Activated CD8-positive, alpha-beta T cell treated with anti-CD3 and anti-CD28 coated beads, Interleukin-2, amount 10 ng/mL, durations not matched to agents 7 days and 5 days (primary cell): ENCODE measurements at regions not wholly inside any gene's neighbourhood (a gene's known extent, or its start where the extent isn't known, plus 50 kb on each side); places are given as distances from the start of the nearest gene placed in this dataset.

Experiments used
- ATAC-seq: fragments of 150-1000 bp; cut with Tn5 transposase; one replicate; pipeline ENCODE4 v1.10.0; 2021; ENCODE audit warnings: moderate library complexity
- CTCF ChIA-PET: fragments of 350-600 bp; sonication (Branson Sonifier 250); formaldehyde crosslinking; loops from one replicate; lab custom pipeline; 2021; ENCODE audit warnings: antibody characterized with exemption; lab: Charles Lee
- POLR2A ChIA-PET: fragments of 350-600 bp; sonication (Branson Sonifier 250); formaldehyde crosslinking; loops from one replicate; lab custom pipeline; 2021; ENCODE audit warnings: antibody characterized with exemption; lab: Charles Lee
- DNase-seq: peaks from one replicate; pipeline ENCODE4 v3.0.0-alpha.2; 2020
- H3K27ac Mint-ChIP-seq: one replicate; pipeline ENCODE4 v1.8.0; 2021; ENCODE audit warnings: mild to moderate bottlenecking, mixed read lengths
- H3K27me3 Mint-ChIP-seq: one replicate; pipeline ENCODE4 v1.8.0; 2021; ENCODE audit warnings: low read depth, mixed read lengths
- H3K36me3 Mint-ChIP-seq: one replicate; pipeline ENCODE4 v1.8.0; 2021; ENCODE audit warnings: low read depth, mixed read lengths
- H3K4me1 Mint-ChIP-seq: one replicate; pipeline ENCODE4 v1.8.0; 2021; ENCODE audit warnings: low read depth, mixed read lengths
- H3K4me3 Mint-ChIP-seq: one replicate; pipeline ENCODE4 v1.8.0; 2021; ENCODE audit warnings: mild to moderate bottlenecking, mixed read lengths
- H3K9me3 Mint-ChIP-seq: one replicate; pipeline ENCODE4 v1.8.0; 2022; ENCODE audit warnings: mixed read lengths; ENCODE audit not compliant: insufficient read depth

DNA sequence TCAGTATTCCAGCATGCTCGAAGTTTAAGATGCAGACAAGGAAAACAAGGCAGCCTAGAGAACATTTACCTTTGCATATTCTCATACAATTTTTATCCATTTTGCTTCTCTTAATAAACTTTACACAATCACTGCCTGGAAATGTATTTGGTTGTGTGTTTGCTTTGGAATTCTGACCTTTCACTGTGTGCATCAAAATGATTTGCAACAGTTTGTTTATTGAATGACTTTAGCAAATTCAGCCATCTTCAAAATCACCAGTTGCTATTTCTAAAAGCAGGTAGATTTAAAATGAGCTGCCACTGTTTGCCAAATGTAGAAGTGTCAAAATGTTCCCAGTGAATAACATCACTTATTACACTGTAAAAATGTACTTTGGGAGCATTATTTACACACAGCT is 669.9 kb downstream of the SLC16A7 start:
- ATAC-seq (no peak), DNase-seq (no peak)
- no peak overlapping the region for H3K27ac Mint-ChIP-seq
- H3K36me3 Mint-ChIP-seq: no peaks in the 10 kb centered on the region
- H3K27me3 Mint-ChIP-seq: no peaks in the 10 kb centered on the region
- H3K4me3 Mint-ChIP-seq: no peak overlapping the region
- H3K4me1 Mint-ChIP-seq: no peaks in the 10 kb centered on the region
- POLR2A ChIA-PET: no interaction called here
- no peaks in the 10 kb centered on the region for H3K9me3 Mint-ChIP-seq
- CTCF ChIA-PET: no interaction called here

GRCh38 chr12:60266381-60266852 is 670.6 kb downstream of the SLC16A7 start:
- no peak overlapping the region for H3K27ac Mint-ChIP-seq
- ATAC-seq (no peak), DNase-seq (no peak)
- H3K27me3 Mint-ChIP-seq: no peaks in the 10 kb centered on the region
- no peak overlapping the region for H3K4me3 Mint-ChIP-seq
- H3K9me3 Mint-ChIP-seq: no peaks in the 10 kb centered on the region
- ChIA-PET CTCF (no interaction called here), POLR2A (no interaction called here)
- H3K36me3 Mint-ChIP-seq: no peaks in the 10 kb centered on the region
- no peaks in the 10 kb centered on the region for H3K4me1 Mint-ChIP-seq

- POLR2A ChIA-PET: no interaction called here
- H3K4me1 Mint-ChIP-seq: no peaks in the 10 kb centered on the region
- H3K27ac Mint-ChIP-seq: no peak overlapping the region
- H3K36me3 Mint-ChIP-seq: no peaks in the 10 kb centered on the region
- no peak overlapping the region for H3K4me3 Mint-ChIP-seq
- DNase-seq (no peak), ATAC-seq (no peak)
- no peaks in the 10 kb centered on the region for H3K27me3 Mint-ChIP-seq
- H3K9me3 Mint-ChIP-seq: no peaks in the 10 kb centered on the region
- CTCF ChIA-PET: no interaction called here
Measured at GRCh38 chr12:60269611-60270269, 673.9 kb downstream of the SLC16A7 start.

GRCh38 chr12:60271816-60272215 is 676.0 kb downstream of the SLC16A7 start:
- ChIA-PET POLR2A (no interaction called here), CTCF (no interaction called here)
- Mint-ChIP-seq H3K27me3 (no peaks in the 10 kb centered on the region), H3K4me1 (no peaks in the 10 kb centered on the region), H3K9me3 (no peaks in the 10 kb centered on the region), H3K4me3 (no peak overlapping the region), H3K27ac (no peak overlapping the region), H3K36me3 (no peaks in the 10 kb centered on the region)
- DNase-seq: no peak
- no peak for ATAC-seq

- no peaks in the 10 kb centered on the region for H3K27me3 Mint-ChIP-seq
- H3K36me3 Mint-ChIP-seq: no peaks in the 10 kb centered on the region
- H3K9me3 Mint-ChIP-seq: no peaks in the 10 kb centered on the region
- H3K4me3 Mint-ChIP-seq: no peak overlapping the region
- no peak overlapping the region for H3K27ac Mint-ChIP-seq
- ChIA-PET CTCF (no interaction called here), POLR2A (no interaction called here)
- DNase-seq (no peak), ATAC-seq (no peak)
- H3K4me1 Mint-ChIP-seq: no peaks in the 10 kb centered on the region
Measured at GRCh38 chr12:60278209-60278608, 682.4 kb downstream of the SLC16A7 start.

DNA sequence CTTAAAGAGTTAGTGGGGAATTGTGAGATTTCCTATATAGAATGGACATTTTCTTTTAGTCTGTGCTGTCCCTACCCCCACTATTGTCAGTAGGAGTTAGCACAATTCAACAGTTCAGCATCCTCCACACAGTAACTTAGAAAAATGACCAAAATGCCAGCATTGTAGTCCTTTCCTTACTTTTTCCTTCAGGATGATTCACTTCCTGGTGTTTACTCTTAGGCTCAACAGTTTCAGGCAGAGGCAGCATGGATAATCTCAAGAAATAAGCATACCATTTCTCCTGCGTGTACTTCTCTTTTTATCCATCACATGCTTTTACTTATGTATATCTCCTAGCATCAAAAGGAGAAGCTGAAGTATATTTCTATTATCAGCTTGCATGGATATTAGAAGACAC is 683.4 kb downstream of the SLC16A7 start:
- ATAC-seq (no peak), DNase-seq (no peak)
- POLR2A ChIA-PET: no interaction called here
- CTCF ChIA-PET: no interaction called here
- Mint-ChIP-seq H3K27ac (no peak overlapping the region), H3K36me3 (no peaks in the 10 kb centered on the region), H3K9me3 (no peaks in the 10 kb centered on the region), H3K4me3 (no peak overlapping the region), H3K4me1 (no peaks in the 10 kb centered on the region), H3K27me3 (no peaks in the 10 kb centered on the region)

- no peak overlapping the region for H3K4me3 Mint-ChIP-seq
- no peak for DNase-seq
- ChIA-PET CTCF (no interaction called here), POLR2A (no interaction called here)
- H3K27me3 Mint-ChIP-seq: no peaks in the 10 kb centered on the region
- no peaks in the 10 kb centered on the region for H3K9me3 Mint-ChIP-seq
- H3K4me1 Mint-ChIP-seq: no peaks in the 10 kb centered on the region
- H3K27ac Mint-ChIP-seq: no peak overlapping the region
- ATAC-seq: no peak
- no peaks in the 10 kb centered on the region for H3K36me3 Mint-ChIP-seq
Measured at GRCh38 chr12:60281522-60281921, 685.7 kb downstream of the SLC16A7 start.

DNA sequence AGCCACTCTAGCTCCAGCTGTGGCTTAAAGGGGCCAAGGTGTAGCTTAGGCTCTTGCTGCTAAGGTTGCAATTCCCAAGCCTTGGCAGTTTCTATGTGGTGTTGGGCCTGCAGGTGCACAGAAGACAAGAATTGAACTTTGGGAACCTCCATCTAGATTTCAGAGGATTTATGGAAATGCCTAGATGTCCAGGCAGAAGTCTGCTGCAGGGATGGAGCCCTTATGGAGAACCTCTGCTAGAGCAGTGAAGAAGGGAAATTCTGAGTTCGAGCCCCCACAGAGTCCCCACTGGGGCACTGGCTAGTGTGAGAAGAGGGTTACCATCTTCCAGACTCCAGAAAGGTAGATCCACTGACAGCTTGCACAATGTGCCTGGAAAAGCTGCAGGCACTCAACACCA is 694.7 kb downstream of the SLC16A7 start:
- H3K27me3 Mint-ChIP-seq: no peaks in the 10 kb centered on the region
- H3K9me3 Mint-ChIP-seq: peaks cover 19% of the 10 kb centered on the region
- ATAC-seq (no peak), DNase-seq (no peak)
- H3K4me3 Mint-ChIP-seq: no peak overlapping the region
- H3K27ac Mint-ChIP-seq: no peak overlapping the region
- H3K4me1 Mint-ChIP-seq: no peaks in the 10 kb centered on the region
- H3K36me3 Mint-ChIP-seq: no peaks in the 10 kb centered on the region
- ChIA-PET POLR2A (no interaction called here), CTCF (no interaction called here)

DNA sequence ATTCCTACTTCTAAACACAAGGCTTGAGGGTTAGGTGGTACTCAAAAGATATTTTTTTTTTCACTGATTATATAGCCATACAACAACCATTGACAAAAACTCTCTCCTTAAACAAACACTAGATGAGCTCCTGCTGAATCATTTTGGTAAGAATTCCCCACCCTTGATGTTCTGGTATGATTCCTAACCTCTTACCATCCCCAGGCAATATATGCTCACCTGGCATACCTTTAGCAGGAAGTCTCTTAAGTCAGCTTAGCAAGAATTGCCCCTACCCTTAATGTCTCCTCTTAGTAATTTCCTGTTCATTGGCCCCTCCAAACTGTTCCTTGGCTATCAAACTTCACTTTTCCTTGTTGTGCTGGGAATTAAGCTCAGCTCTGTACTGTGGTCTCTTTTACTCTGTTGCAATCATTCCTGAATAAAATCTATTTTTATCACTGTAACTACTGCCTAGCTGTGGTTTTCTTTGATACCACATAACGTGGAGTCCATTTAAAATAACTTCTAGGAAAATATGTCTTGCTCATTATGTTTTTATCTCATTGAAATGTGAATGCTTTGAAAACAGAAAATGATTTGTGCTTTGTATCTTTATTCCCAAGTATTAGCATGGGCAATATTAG is 712.6 kb downstream of the SLC16A7 start:
- POLR2A ChIA-PET: no interaction called here
- CTCF ChIA-PET: no interaction called here
- Mint-ChIP-seq H3K27me3 (no peaks in the 10 kb centered on the region), H3K4me3 (no peak overlapping the region), H3K36me3 (no peaks in the 10 kb centered on the region), H3K27ac (no peak overlapping the region), H3K4me1 (no peaks in the 10 kb centered on the region), H3K9me3 (no peaks in the 10 kb centered on the region)
- ATAC-seq: no peak
- no peak for DNase-seq

DNA sequence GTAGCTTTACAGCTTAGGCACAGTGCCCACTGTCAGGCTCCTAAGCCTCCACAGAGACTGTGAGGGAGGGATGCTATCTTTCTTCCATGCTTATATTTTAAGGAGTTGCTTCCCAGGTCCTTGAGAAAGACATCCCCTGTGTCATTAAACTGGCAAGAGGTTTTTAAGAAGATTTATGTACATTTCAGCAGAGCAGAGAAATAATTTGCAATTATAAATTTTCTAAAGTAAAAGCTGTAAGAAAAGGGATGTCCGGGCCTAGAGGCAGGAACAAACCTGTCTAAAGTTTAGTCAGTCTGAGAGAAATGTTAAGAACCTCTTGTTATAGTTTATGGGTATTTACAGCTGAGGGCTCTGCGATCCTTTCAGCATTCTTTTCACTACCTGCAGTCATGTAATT is 716.1 kb downstream of the SLC16A7 start:
- Mint-ChIP-seq H3K9me3 (peaks cover 11% of the 10 kb centered on the region), H3K27ac (no peak overlapping the region), H3K36me3 (no peaks in the 10 kb centered on the region), H3K4me3 (no peak overlapping the region), H3K4me1 (no peaks in the 10 kb centered on the region), H3K27me3 (no peaks in the 10 kb centered on the region)
- POLR2A ChIA-PET: no interaction called here
- CTCF ChIA-PET: no interaction called here
- DNase-seq (no peak), ATAC-seq (no peak)

DNA sequence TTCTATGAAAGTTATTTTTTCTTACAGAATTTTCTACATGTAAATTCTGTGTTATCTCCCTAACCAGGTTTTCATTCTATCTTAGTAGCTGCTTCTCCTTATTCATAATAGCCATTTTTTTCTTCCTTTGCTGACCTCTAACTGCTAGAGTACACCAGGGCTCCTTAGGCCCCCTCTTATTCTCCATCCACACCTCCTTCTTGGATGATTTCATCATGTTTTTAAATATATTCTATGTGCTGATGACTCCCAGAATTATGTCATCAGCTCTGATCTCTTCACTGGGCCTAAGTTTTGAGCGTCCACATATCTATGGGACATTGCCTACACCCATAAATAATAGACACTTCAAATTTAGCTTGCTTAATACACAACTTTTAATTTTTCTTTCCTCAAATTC is 721.5 kb downstream of the SLC16A7 start:
- no peaks in the 10 kb centered on the region for H3K27me3 Mint-ChIP-seq
- ChIA-PET CTCF (no interaction called here), POLR2A (no interaction called here)
- H3K4me3 Mint-ChIP-seq: no peak overlapping the region
- H3K4me1 Mint-ChIP-seq: no peaks in the 10 kb centered on the region
- no peak for ATAC-seq
- no peak overlapping the region for H3K27ac Mint-ChIP-seq
- DNase-seq: no peak
- H3K9me3 Mint-ChIP-seq: peaks cover 25% of the 10 kb centered on the region
- H3K36me3 Mint-ChIP-seq: no peaks in the 10 kb centered on the region

- Mint-ChIP-seq H3K36me3 (no peaks in the 10 kb centered on the region), H3K4me3 (no peak overlapping the region), H3K9me3 (peaks cover 22% of the 10 kb centered on the region), H3K27ac (no peak overlapping the region), H3K4me1 (no peaks in the 10 kb centered on the region), H3K27me3 (no peaks in the 10 kb centered on the region)
- ChIA-PET CTCF (no interaction called here), POLR2A (no interaction called here)
- DNase-seq (no peak), ATAC-seq (no peak)
Measured at GRCh38 chr12:60324746-60325145, 728.9 kb downstream of the SLC16A7 start.

GRCh38 chr12:60333461-60333860 is 737.6 kb downstream of the SLC16A7 start:
- ATAC-seq (no peak), DNase-seq (no peak)
- Mint-ChIP-seq H3K27ac (no peak overlapping the region), H3K9me3 (peaks cover 11% of the 10 kb centered on the region), H3K4me1 (no peaks in the 10 kb centered on the region), H3K4me3 (no peak overlapping the region), H3K27me3 (no peaks in the 10 kb centered on the region), H3K36me3 (no peaks in the 10 kb centered on the region)
- ChIA-PET POLR2A (no interaction called here), CTCF (no interaction called here)
